NB4 (cell line): ENCODE measurements at regions not wholly inside any gene's neighbourhood (a gene's known extent, or its start where the extent isn't known, plus 50 kb on each side); places are given as distances from the start of the nearest gene placed in this dataset.

Source experiments
- DNase-seq: peaks from one replicate; pipeline ENCODE4 v3.0.0; 2010; ENCODE audit warnings: low read depth
- H3K4me3 ChIP-seq: one replicate; pipeline ENCODE4 v1.5.1; 2011; ENCODE audit warnings: mild to moderate bottlenecking, low read depth, low read length, moderate library complexity
- MYC ChIP-seq: IDR thresholded peaks from 2 replicates; pipeline ENCODE4 v1.6.1; 2011; ENCODE audit warnings: low read depth, low read length
- POLR2A ChIP-seq: IDR thresholded peaks from 2 replicates; pipeline ENCODE4 v1.6.1; 2011; ENCODE audit warnings: mild to moderate bottlenecking; ENCODE audit not compliant: insufficient read length; ENCODE audit errors: extremely low read depth
- TF ChIP-seq, protein P1 (sequence below): IDR thresholded peaks from one replicate; pipeline ENCODE4 v1.5.1; 2012; ENCODE audit warnings: low read depth, low read length
- TF ChIP-seq, protein P2 (sequence below): IDR thresholded peaks from 2 replicates; pipeline ENCODE4 v1.6.1; 2011; ENCODE audit warnings: low read depth, low read length

DNA sequence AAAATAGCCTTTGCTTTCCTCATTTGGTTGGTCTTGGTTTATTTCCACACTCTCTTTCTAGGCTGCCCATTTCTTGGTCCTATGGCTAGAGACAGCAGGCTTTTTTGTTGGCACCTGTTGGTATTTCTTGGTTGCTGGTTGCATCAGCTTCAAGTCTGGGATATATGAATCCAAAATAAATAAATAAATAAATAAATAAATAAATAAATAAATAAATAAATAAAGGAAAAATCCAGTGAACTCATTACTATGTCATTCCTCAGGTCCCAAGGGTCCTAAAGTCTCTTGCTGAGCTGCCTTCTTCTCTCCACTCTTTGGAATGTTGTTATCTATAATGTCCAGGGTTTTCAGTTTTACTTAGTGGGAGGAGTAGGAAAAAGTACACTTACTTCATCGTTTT is 165.9 kb upstream of the MEX3C start:
- H3K4me3 ChIP-seq: no peak overlapping the region
- DNase-seq: no peak
- no peak for TF ChIP-seq POLR2A
- no peak for TF ChIP-seq MYC
- TF ChIP-seq, protein P1, sequence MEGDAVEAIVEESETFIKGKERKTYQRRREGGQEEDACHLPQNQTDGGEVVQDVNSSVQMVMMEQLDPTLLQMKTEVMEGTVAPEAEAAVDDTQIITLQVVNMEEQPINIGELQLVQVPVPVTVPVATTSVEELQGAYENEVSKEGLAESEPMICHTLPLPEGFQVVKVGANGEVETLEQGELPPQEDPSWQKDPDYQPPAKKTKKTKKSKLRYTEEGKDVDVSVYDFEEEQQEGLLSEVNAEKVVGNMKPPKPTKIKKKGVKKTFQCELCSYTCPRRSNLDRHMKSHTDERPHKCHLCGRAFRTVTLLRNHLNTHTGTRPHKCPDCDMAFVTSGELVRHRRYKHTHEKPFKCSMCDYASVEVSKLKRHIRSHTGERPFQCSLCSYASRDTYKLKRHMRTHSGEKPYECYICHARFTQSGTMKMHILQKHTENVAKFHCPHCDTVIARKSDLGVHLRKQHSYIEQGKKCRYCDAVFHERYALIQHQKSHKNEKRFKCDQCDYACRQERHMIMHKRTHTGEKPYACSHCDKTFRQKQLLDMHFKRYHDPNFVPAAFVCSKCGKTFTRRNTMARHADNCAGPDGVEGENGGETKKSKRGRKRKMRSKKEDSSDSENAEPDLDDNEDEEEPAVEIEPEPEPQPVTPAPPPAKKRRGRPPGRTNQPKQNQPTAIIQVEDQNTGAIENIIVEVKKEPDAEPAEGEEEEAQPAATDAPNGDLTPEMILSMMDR: no peak

DNA sequence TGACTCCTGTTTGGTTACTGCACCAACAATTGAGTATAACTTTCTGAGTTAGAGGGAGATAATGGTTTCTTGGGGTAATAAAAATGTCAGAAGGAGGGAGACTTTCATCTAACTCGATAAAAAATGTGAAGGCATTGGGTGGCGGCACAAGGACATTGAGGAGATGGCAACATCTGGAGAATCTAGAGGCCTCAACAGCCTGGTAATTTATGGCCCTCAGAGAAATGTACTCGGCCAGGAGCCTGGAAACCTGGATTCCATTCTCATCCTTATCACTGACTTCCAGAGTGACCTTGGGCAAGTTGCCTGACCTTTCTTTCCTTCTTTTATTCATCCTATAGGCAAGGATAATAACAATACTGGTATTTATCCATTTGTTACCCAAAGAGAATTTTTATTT is 173.5 kb upstream of the MEX3C start:
- TF ChIP-seq MYC (no peak), POLR2A (no peak)
- TF ChIP-seq, protein P1: no peak
- TF ChIP-seq, protein P2, sequence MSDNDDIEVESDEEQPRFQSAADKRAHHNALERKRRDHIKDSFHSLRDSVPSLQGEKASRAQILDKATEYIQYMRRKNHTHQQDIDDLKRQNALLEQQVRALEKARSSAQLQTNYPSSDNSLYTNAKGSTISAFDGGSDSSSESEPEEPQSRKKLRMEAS: no peak
- DNase-seq: no peak
- H3K4me3 ChIP-seq: no peak overlapping the region

DNA sequence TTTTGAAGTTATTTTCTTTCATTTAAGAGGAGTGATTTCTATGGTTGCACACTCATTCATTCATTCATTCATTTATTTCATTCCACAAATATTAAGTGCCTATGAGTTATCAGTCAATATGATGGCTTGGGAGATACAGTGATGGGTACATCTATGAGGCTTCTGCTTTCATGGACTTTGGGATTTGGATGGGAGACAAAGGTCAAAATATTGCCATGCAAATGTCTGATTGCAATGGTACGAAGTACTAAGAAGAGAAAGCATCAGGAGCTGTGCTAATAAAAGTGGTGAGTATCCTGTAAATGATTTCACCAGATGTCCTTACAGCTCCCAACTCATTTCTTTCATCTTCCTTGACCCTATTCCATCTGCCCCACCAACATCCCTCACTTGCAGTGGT is 174.4 kb upstream of the MEX3C start:
- TF ChIP-seq POLR2A (no peak), MYC (no peak)
- TF ChIP-seq, protein P2: no peak
- TF ChIP-seq, protein P1: no peak
- H3K4me3 ChIP-seq: no peak overlapping the region
- DNase-seq: no peak

DNA sequence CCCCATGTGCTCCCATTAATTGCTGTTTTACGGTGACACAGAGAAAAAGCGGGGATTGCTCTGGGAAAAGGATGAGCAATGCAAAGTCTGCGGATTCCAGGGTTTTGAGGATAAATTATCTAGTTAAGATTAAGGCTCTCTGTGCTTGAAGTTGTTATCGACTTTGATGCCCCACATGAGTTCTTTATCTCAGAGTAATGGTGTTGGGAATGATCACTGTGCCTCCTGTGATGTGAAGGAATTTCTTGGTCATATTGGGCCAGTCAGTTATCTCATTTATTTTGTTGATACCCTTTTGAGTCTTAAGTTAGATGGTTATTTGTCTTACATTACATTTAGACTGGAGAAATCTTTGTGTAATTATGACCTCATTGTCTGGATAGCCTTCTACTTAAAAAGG is 184.6 kb upstream of the MEX3C start:
- DNase-seq: no peak
- no peak for TF ChIP-seq MYC
- no peak for TF ChIP-seq POLR2A
- TF ChIP-seq, protein P1: no peak
- TF ChIP-seq, protein P2: no peak
- no peak overlapping the region for H3K4me3 ChIP-seq

DNA sequence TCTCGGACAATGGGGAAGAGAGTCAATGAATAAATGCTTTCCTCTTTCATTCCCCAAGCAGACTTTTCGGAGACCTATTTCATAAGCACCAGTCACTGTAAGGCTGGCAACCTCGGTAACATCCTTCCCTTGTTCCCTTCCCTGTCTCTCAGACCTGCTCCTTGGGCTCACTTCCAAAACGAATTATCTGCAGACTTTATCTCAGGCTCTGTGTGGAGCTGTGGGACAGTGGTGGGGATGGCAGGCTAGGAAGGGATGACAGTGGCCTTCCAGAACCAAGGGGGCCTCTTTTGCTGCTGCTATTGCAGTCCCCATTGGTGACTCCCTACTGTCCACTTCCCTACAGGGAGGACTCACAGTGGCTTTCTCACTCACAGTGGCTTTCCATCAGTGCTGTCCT is 185.6 kb upstream of the MEX3C start:
- TF ChIP-seq, protein P1: no peak
- TF ChIP-seq POLR2A: no peak
- TF ChIP-seq, protein P2: no peak
- TF ChIP-seq MYC: no peak
- DNase-seq: no peak

DNA sequence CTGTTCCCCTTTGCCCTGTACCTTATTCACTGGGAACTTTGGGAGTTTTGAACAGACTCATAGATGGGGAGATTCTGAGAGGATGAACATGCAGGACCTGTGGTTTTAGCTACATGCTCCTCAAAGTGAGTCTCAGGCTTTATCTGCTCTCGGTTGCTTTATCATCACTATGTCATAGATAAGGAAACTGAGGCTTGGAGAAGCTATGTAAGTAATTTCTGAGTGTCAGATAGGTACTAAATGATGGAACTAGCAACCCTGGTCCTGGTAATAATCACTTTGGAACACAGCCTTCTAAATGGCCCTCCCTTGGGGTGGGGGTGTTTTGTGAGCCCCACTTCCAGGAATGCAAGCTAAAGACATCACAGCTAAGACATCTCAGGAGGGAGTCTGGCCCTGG is 186.2 kb upstream of the MEX3C start:
- no peak overlapping the region for H3K4me3 ChIP-seq
- TF ChIP-seq, protein P1: no peak
- TF ChIP-seq MYC (no peak), POLR2A (no peak)
- TF ChIP-seq, protein P2: no peak
- no peak for DNase-seq

More for the DNA sequence above, 185.6 kb upstream of the MEX3C start:
- no peak overlapping the region for H3K4me3 ChIP-seq
